DMS53 treated with DMSO at 0.1 percent for 48 hours (cell line): ENCODE measurements at regions not wholly inside any gene's neighbourhood (a gene's known extent, or its start where the extent isn't known, plus 50 kb on each side); places are given as distances from the start of the nearest gene placed in this dataset.
"Not testable (repeated sequence)": the region's sequence is repeated elsewhere in the genome, so short reads cannot be mapped to it uniquely, and the experiment has no call there.

Source experiments
- DNase-seq: peaks from one replicate; lab custom pipeline; 2025; ENCODE audit not compliant: unreplicated experiment; lab: John Stamatoyannopoulos, UW

DNA sequence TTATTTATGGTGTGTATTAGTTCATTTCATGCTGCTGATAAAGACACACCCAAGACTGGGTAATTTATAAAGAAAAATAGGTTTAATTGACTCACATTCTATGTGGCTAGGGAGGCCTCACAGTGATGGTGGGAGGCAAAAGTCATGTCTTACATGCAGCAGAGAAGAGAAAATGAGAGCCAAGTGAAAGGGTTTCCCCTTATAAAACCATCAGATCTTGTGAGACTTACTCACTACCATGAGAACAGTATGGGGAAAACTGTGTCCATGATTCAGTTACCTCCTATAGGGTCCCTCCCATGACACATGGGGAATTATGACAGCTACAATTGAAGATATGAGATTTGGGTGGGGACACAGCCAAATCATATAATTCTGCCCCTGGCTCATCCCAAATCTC is 150.0 kb upstream of the AHI1 start:
- DNase-seq = no peak

DNA sequence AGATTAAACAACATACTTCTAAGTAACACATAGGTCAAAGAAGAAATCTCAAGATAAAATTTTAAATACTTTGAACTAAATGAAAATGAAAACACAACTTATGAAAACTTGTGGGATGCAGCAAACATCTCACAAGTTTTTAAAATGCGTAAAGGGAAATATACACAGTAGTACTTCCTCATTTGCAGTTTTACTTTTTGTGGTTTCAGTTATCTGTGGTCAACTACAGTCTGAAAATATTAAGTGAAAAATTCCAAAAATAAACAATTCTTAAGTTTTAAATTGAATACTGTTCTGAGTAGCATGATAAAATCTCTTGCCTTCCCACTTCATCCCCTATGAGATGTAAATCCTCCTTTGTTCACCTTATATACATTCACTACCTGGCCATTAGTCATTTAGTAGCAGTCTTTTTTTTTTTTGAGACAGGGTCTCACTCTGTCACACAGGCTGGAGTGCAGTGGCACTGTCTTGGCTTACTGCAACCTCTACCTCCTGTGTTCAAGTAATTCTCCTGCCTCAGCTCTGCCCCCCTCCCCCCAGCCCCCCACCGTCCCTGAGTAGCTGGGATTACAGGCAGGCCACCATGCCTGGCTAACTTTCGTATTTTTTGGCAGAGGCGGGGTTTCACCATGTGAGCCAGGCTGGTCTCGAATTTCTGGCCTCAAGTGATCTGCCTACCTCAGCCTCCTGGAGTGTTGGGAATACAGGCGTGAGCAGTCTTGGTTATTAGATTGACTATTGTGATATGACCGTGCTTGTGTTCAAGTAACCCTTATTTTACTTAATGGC is 154.6 kb upstream of the AHI1 start:
- no peak for DNase-seq

DNA sequence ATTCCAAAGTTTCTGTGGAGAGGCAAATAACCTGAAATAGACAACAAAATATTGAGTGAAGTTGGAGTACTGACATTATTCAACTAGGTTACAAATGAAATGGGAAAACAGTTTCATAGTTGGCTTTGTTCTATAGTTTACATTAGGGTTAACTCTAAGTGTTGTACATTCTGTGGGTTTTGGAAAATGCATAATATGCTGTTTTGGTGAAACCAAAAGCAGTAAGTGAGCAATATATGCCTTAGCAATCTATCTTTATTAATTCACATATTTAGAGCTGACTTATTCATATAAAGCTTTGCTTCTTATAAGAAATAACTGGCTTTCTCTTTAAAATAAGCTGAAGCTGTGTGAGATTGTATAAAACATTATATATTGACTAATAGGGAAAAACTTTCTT is 157.5 kb upstream of the AHI1 start:
- no peak for DNase-seq

DNA sequence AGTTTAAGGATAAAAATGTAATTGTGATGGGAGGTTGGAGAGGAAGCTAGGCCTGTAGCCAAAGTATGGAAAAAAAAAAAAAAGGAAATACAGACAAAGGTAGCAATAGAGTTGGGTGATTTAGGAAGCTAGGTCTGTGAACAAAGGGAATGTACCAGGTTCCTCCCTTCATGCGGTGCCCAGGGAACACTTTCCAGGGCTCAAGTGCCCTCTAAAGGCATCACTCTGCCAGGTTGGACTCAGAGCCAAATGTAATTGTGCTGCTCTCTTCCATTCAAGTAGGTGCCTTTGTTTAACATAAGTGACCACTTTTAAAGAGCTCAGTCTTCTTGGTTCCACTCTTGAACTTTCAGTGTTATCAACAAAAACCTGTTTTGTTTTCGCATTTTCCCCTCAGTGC is 159.7 kb upstream of the AHI1 start:
- no peak for DNase-seq

DNA sequence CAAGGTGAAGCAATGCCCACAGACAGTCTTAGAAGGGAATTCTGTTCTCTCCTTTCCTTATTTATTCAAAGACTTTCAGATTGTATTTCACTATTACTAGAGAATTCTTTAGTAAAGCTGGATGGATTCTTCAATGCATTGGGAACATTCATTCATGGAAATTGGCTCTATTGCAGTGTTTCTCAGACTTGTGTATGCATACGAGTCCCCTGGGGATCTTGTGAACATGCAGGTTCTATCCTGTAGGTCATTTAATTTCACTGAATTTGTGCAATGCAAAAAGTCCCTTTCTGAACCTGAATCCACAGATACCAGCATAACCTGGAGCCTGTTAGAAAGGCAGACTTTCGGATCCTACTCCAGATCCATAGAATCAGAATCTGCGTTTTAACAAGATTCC is 160.9 kb upstream of the AHI1 start:
- no peak for DNase-seq

DNA sequence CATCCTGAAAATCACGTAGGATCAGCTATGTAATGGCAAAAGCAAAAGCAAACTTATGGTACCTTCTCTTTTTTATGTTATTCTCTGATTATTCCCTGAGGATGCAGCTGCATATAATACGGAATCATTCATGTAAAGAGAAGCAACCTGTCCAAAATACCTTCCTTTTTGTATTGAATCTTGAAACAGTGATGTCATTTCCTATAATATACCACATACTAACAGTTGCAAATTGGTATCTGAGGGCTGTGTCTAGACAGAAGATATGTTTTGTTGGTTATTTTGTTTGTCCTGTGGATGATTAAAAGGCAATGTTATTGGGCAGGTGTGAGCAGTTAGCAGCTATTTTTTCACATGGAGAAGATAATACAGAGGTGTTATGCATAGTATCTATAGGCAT is 161.4 kb upstream of the AHI1 start:
- no peak for DNase-seq

DNA sequence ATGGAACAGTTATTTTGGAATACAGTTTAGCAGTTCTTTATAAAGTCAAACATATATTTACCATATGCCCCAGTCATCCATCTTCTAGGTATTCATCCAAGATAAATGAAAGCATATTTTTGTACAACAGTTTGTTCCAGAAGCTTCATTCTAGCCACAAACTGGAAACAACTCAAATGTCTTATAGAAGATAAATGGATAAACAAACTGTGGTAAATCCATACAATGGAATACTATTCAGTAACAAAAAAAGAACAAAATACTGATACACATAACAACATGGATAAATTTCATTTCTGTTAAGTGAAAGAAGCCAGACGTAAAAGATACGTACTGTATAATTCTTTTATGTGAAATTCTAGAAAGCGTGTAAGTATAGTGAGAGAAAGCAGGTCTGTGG is 167.0 kb upstream of the AHI1 start:
- no peak for DNase-seq

DNA sequence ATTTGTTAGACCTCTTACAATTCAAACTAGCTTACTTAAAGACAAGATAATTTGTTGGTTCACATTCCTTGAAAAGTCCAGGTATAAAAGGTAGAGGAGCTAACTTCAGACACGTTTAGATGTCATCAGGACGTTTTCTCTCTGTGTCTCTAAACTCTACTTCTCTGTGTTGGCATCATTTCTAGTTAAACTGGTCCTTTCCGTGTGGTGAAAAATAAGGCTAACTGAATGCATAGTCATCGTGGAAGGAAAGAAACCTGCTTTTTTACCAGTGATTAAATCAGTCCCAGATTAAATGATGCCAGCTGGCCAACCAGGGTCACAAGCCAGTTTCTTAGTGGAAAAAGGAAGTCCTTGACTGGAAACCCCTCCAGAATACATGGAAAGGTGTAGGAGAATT is 168.4 kb upstream of the AHI1 start:
- DNase-seq = no peak

DNA sequence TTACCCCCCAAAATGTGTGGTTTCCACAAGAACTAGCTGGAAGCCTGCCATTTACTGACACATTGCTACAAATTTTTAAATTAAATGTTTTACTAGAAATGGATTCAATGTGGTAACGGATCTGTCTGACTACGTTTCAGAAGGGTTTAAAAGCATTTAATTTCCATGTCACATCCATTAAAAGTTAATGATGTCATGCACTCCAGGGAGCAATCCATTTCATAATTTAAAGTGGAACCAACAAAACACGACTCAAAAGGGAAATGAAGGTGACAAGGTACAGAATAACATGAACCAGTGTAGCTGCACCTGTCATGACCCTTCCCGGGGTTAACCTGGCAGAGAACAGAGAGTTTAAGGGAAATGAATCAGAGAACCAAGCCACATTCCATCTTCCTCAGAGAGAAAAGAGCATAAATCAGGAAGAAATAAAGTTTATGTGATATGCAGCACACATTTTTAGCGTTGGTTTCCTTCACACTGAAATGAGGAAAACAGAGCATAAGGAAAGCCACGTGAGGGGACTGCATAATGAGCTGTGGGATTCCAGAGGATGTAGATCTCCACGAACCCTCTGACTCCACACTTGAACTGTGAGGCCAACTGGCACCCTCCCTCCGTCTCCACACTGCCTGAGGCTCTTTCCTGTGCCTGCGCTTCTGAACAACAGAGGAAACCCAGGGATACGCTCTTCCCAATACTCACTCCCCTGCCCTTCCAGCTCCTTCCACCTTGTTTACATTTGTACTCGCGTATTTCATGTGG is 170.3 kb upstream of the AHI1 start:
- no peak for DNase-seq

DNA sequence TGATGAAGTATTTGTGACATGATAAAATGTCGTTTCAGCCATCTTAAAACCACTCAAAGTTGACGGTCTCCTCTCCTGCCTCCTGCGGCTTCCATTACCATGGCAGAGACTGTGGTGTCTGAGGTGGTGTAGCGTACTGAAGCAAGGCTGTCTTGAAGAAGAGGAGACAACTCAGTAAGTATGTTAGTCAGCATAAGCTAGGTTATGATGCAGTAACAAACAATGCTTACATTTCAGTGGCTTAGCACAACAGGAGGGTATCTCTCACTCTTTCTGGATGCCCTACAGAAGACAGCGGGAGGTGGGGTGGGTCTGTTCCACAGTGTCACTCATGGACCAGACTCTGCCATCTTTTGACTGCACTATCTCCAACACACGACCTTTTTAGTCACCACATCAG is 174.7 kb upstream of the AHI1 start:
- no peak for DNase-seq

DNA sequence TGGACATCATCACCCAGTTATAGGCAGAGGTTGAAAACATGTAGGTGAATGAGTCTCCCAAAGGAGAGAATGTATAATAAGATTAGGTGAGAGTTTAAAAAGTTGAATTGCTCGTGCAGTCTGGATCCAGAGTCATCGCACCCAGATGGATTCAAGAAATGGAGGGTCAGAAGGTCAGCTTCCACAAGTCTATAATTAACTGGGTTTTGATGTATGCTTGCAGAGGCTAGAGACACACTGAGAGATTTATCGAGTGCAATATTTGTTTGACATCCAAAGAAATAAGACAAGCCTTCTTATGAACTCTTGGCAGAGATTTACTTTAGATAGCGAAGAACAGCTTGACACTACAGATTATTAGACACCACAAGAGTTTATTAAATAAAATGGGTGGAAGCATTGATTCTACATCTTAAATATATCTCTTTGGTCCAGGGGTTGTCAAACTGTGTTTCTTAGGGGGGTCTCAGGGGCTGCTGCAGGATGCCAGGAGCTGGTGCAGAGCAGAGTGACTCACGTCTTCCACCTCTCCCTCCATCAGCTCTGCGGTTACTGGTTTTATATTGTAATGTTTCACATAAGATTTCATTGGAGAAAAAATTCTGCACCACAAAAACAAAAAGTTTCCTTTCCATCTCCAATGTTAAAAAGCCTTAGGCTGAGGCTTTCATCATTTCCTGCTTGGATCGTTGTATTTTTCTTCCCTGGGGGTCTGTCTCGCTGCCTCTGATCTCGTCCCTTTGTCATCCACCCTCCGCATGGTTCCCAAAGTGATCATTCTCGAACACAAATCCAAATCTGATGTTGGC is 176.2 kb upstream of the AHI1 start:
- no peak for DNase-seq

DNA sequence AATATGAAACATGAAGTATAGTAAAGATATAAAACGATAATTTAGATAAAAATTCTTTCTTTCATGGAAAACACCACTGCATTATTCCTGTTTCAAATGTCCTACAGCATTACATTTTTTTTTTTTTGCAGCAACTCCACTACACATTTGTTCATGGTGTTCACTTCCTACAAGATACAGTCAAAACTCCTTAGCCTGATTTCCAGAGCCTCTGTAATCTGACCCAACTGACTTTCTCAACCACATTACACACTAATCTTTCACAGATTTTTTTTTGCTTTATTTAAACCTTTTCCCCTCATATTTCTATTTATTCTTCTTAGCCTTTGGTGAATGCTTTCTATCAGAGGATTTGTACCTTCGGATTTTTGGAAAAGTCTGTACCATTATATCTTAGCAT is 176.5 kb upstream of the PDE7B start:
- DNase-seq = no peak

DNA sequence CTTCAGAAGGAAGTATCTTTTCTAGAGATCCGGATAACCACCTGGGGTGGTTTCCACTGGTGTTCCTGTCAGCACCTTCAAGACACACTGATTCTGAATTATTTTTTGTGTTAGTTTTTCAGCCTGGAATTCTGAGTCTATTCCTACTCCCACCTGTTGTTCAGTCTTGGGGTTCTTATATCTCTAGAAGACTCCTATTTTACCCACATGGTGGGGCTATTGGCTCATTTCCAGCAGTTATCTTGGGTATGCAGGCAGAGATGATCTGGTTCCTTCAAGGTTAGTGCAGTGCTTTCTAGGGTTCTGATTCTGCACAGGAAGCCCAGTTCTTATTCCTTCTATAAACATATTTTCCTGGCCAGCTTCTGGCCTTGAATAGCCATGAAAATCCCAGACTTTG is 175.6 kb upstream of the PDE7B start:
- peak; percentile 33 for DNase-seq

DNA sequence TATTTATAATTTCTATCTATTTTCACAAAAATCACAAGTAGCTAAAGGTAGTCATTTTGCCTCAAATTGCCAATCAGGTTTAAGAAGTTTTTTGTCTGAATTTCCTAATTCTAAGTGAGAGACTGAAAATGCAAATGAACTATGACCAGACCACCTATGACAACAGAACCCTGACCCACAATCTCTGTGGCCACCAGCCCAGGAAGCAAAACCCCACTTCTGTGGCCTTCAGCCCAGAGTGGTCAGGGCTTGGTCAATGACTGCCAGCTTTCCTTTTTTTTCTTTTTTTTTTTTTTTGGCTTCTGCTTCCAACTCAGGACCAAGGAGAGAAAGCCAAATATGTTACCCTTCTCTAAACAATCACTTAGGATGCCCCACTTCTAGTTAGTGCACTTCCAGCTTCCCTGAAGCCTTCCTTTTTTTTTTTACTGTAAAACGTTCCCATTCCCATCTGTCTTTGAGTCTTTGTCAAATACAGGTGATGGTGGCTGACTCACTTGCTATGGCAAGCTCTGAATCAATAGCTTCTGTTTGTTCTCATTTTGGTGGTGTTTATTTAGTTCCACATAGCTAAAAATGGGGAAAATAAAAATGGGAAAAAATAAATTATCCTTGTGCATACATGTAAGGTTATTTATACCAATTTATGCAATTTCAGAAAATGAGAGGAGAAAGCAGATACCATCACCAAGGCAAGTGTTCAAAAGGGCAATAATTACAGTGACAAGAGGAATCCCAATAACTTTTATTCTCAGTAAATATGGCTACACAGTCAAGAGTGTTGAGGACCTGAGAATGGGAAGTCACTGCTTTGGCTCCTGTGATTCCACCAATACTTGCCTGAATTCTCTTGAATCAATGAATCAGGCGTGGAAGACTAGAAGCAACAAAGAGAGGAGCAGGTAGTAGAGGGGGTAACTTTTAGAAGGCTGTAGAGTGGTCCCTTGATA is 170.3 kb upstream of the PDE7B start:
- peak; percentile 92 for DNase-seq

DNA sequence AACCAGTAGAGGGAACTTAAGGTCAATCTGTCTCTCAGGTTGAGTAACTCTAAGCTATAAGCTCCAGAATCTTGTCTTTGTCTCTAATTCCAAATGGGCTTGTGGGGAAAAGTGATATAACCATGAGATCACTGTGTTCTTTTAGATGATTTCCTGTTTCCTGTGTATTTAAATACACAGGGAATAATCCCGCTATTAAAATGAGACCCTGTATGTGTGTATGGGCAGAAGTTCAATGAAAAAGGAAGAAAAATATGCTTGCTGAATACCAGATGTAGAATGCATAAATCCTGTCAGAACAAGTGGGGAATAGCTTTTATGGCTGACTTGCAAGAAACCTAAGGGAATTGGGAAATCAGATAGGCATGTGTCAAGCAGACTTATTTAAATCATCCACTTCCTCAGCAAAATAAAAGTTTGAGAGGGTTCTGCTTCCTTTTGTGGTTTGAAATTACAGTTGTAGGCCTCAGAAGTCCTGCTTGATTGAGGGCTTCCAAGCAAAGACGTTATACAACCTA is 164.7 kb upstream of the PDE7B start:
- DNase-seq = no peak

DNA sequence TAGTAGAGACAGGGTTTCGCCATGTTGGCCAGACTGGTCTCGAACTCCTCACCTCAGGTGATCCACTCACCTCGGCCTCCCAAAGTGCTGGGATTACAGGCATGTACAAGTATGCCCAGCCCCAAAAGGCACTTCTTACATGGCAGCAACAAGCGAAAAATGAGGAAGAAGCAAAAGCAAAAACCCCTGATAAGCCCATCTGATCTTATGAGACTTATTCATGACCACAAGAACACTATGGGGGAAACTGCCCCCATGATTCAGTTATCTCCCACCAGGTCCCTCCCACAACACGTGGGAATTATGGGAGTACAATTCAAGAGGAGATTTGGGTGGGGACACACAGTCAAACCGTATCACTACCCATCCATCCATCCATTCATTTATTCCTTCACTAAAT is 163.0 kb upstream of the PDE7B start:
- not testable (repeated sequence) for DNase-seq

DNA sequence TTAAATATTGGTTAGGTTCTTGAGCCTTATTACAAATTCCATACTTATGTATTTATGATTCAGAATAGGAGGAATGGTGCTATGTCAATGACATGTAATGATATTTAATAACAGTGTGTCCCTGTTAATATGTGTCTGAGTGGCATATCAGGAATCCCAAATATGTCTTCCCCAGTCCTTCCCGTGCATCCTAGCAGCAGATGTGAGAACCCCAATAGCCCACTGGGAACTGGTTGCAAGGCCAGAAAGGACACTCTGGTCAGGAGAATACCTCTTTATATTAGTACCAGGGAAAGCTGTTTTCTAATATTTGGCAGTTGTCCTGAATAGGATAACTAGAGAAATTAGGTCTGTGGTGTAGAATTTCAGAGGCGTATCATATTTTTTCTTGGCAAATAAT is 159.1 kb upstream of the PDE7B start:
- no peak for DNase-seq

DNA sequence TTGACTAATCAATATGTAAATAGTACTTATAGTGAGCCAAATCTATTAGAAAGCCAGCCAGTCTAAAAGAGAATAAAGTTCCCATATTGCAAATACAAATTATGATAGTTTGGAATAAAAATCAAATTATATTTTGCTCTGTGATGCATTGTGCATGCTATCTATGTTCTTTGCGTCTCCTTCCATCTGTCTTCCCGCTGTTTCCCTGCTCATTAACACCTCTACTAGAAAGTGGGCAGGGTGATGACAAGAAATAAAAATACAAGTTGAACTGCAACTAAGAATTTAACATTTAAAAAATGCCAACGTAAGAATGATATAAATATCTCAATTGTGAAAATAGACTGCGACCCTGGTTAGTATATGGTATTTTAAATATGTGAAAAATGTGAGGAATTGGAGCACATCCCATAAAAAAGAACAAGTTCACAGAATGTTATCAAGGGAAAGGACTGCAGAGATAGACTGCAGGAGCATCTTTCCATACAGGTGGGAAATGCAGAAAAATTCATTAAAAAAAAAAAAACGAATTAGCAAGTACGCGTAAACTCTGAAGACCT is 157.6 kb upstream of the PDE7B start:
- DNase-seq = no peak

DNA sequence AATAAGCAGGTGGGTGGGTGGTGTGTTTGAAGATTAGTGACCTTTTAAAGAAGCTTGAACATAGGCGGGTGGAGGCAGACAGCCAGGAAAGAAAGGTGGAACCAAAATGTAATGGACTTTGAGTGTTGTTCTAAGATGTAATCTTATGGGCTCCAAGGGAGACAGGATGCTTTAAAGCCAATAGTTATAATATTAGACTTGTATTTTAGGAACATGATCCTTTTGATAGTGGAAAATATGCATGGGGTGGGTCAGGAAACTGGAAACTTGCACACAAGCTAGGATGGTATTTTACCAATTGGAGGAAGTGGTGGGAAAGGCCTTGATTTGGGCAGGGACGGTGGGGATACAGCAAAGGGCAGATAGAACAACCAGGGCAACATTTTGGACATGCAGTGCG is 151.8 kb upstream of the PDE7B start:
- no peak for DNase-seq

DNA sequence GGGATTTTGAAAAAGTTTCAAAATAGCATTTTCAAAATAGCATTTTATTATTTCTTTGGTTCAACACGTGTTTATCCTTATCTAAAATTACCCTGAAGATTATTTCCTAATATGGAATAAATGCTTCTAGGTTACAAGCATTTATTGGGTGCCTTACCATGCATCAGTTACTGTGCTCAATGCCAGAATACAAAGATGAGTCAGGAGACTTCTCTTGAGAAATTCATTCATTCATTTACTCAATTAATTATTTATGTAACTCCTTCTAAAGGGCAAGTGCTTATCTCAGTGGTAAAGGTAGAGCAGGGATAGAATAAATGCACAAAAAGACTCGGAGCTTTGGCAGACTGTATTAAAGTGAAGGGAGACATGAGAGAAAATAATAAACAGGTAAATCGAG is 150.1 kb upstream of the PDE7B start:
- no peak for DNase-seq
